GM12865 (cell line): ENCODE measurements at regions not wholly inside any gene's neighbourhood (a gene's known extent, or its start where the extent isn't known, plus 50 kb on each side); places are given as distances from the start of the nearest gene placed in this dataset.
"Not testable (repeated sequence)": the region's sequence is repeated elsewhere in the genome, so short reads cannot be mapped to it uniquely, and the experiment has no call there.

Source experiments
- DNase-seq: peaks from one replicate; pipeline ENCODE4 v3.0.0; 2010; ENCODE audit warnings: low read depth
- H3K4me3 ChIP-seq: 2 replicates; pipeline ENCODE4 v1.5.1; 2011; ENCODE audit warnings: mild to moderate bottlenecking, low read depth, low read length, control low read depth
- TF ChIP-seq, protein P1 (sequence below): IDR thresholded peaks from 2 replicates; pipeline ENCODE4 v1.5.1; 2011; ENCODE audit warnings: low read length, control low read depth, low read depth, inconsistent platforms; ENCODE audit not compliant: insufficient read depth; ENCODE audit errors: missing control alignments

DNA sequence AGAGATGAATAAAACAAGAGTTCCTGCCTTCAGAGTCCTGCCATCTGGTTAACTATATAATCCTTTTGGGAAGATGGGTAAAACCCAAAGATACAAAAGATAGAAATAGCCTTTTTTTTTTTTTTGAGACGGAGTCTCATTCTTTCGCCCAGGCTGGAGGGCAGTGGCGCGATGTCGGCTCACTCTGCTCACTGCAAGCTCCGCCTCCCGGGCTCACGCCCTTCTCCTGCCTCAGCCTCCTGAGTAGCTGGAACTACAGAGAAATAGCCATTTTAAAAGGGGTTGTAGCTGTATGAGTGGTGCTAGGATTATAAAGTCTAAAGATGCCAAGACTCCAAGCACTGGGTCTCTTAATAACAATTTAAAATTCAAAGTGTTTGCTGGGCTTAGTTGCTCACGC, 97.2 kb downstream of the KDR start:
- TF ChIP-seq, protein P1, sequence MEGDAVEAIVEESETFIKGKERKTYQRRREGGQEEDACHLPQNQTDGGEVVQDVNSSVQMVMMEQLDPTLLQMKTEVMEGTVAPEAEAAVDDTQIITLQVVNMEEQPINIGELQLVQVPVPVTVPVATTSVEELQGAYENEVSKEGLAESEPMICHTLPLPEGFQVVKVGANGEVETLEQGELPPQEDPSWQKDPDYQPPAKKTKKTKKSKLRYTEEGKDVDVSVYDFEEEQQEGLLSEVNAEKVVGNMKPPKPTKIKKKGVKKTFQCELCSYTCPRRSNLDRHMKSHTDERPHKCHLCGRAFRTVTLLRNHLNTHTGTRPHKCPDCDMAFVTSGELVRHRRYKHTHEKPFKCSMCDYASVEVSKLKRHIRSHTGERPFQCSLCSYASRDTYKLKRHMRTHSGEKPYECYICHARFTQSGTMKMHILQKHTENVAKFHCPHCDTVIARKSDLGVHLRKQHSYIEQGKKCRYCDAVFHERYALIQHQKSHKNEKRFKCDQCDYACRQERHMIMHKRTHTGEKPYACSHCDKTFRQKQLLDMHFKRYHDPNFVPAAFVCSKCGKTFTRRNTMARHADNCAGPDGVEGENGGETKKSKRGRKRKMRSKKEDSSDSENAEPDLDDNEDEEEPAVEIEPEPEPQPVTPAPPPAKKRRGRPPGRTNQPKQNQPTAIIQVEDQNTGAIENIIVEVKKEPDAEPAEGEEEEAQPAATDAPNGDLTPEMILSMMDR: no peak
- no peak for DNase-seq
- no peak overlapping the region for H3K4me3 ChIP-seq

DNA sequence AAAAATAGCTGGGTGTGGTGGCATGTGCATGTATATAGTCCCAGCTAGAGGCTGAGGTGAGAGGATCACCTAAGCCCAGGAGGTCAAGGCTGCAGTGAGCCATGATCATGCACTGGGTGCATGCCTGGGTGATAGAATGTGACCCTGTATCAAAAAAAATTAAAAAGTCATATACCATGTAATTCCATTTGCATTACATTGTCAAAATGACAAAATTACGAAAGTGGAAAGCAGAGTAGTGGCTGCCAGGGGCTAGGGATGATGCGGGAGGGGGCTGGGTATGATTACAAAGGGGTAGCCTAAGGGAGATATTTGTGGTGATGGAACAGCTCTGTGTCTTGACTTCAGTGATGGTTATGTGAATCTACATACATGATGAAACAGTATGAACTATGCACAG, 97.8 kb downstream of the KDR start:
- DNase-seq: no peak
- H3K4me3 ChIP-seq: no peak overlapping the region
- TF ChIP-seq, protein P1: no peak

DNA sequence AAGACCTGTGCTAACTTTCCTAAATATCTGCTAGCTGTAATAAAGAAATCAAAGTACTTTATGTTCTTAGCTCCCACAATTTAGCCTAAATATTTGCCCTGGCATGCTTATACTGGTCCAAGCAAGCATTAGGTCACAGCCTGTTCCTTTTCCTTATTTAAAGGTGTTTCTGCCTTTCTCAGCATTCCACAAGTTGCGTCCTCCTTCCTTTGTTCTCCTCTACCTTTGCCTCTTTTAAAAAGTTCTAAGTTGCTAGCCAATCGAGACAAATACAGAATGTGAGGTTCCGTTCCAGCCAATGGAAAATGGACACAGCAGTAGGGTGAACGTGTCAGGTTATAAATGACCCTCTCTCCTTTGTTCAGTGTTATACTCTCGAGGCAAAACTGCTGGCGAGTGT, 99.9 kb downstream of the KDR start:
- H3K4me3 ChIP-seq, DNase-seq: not testable (repeated sequence)

DNA sequence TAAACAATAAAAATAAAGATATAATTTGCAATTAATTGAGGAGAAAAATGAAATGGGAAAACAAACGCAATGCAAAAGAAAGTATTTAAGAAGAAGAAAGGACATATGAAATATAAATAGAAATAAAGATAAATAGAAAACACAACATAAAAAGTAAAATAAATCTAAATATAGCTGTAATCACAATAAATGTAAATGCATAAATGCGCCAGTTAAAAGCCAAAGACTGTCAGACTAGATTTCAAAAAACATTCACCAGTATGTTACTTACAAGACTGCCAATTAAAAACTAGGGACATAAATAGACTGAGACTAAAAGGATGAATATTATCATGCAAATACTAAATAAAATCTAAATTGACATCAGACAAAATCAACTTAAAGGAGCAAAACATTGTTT, 102.4 kb downstream of the KDR start:
- TF ChIP-seq, protein P1: no peak
- no peak for DNase-seq
- H3K4me3 ChIP-seq: no peak overlapping the region

DNA sequence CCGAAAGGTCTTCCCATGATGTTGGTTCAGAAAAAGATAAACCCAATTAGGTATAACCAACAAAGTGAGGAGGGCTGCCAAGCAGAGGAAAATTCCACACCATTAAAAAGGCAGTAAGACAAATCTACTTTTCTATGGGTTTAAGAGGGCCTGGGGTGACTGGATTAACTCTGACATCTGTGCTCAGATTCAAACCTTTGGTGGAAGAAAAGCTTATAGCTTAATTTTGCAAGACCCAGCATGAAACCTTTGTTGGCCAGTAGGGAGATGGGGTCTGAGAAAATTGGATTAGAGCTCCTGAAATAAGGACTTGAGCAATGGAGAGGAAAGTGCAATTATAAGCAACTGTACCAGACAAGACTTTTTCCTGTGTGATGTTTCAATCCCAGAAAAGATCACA, 104.2 kb downstream of the KDR start:
- TF ChIP-seq, protein P1: no peak
- DNase-seq: no peak
- no peak overlapping the region for H3K4me3 ChIP-seq

DNA sequence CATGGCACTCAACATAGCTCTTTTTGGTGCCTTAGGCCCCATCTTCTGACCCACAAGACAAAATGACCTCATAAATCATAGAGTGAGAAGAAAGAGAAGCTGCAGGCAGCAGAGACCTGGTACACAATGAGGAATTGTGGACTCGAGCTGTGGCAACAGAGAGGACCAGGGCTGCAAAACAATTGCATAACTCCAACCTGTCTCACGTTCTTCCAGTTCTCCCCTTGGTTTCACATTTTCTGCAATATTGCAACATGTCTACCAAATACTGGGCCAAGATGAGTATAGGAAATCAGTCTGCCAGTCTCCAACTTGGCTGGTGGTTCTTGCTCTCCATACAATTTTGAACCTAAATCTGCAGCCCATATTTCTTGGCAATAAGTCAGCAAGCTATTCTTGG, 105.3 kb downstream of the KDR start:
- no peak for DNase-seq
- no peak overlapping the region for H3K4me3 ChIP-seq
- TF ChIP-seq, protein P1: no peak

DNA sequence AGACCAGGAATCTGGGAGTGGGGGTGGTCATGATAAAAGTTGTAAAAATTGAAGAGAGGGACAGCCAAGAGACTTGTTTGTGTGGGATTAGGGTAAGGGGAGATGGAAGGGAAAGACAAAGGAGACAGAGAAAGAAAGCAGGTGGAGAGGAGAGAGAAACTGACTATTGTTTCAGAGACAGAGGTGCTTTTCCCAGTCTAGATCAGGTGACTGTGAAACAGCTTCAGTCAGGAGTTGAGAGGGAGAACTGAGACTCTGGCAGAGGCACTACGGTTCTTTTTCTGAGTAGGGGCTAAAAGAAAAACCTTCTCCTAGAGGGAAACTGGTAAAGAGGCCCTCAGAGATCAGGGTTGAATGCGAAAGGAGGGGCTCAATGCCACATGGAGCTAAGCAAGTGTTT, 106.4 kb downstream of the KDR start:
- no peak overlapping the region for H3K4me3 ChIP-seq
- TF ChIP-seq, protein P1: no peak
- no peak for DNase-seq

DNA sequence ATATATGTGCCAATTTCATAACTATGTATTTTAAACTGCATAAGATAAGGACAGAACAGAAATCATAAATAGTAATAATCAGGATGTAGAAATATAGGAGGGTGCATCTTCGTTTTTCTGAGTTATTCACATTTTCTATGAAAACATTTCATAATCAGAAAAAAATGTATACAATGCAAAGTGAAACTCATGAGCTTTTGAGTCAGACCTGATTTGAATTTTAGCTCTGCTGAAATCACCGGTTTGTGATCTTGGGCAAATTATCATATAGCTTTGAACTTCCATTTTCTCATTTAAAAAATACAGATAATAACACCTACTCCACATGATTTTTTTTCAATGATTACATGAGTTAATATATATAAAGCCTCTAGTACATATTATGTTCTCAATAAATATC, 106.9 kb downstream of the KDR start:
- TF ChIP-seq, protein P1: no peak
- DNase-seq: no peak
- H3K4me3 ChIP-seq: no peak overlapping the region
